NCI-H146 treated with DMSO at 0.1 percent for 48 hours (cell line): ENCODE measurements at regions not wholly inside any gene's neighbourhood (a gene's known extent, or its start where the extent isn't known, plus 50 kb on each side); places are given as distances from the start of the nearest gene placed in this dataset.

Experiments used
- DNase-seq: peaks from one replicate; lab custom pipeline; 2025; ENCODE audit not compliant: unreplicated experiment; lab: John Stamatoyannopoulos, UW

- no peak for DNase-seq
Measured at GRCh38 chr4:43343298-43343697, 450.8 kb downstream of the GRXCR1 start.

- DNase-seq = no peak
Measured at GRCh38 chr4:43345323-43345925, 452.9 kb downstream of the GRXCR1 start.

DNA sequence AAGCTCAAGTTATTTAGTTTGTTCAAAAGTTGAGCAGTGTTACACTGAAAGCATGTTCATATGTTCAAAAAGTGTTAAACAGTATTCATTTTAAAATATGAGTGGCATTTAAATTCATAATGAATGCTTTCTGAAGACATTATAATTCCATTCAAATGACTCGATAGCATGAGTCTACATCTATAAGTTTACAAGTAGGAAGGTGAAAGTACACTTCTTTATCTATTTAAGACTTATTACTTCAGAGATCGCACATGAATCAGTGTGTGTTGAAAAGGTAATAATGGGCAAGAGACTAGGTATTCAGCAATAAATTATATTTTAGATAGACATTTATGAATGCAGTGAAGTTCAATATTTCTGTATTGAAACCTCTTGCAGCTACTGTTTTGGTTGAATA, 456.1 kb downstream of the GRXCR1 start:
- no peak for DNase-seq

DNA sequence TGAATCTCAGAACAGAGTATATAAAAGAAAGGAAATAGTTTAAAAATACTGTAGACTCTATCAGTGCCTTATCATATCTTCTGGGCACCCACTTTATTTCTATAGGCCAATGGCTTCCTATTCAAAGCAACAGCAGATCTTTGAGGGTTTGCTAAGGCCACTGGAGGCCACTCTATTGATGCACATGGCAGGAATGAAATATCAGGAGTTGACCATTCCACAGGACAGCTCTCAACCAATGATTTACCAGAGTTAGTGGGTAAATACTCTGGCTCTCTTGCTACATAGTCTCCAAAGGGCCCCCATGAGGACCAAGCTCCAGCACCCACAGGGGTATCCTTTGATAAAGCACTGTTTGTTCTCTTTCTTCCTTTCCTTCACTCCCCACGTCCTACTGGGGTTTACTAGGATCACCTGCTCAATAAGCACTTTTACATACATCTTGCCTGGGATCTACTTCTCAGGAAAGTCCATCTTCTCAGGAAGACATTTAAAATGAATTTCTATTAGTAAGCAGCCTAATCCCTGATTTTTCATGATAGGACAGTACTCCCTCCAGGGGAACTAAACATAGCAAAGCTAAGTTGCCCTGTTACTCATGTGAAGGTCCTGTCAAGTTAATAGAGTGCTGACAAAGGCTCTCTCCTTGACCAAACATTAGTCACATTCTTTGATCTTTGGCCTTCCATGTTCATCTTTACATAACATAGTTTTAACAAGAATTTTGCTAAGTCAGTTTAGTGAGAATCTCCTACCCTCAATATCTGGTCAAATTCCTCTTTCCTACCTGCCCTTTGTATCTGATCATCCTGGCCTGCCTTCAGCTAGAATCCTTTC, 459.7 kb downstream of the GRXCR1 start:
- DNase-seq = no peak

DNA sequence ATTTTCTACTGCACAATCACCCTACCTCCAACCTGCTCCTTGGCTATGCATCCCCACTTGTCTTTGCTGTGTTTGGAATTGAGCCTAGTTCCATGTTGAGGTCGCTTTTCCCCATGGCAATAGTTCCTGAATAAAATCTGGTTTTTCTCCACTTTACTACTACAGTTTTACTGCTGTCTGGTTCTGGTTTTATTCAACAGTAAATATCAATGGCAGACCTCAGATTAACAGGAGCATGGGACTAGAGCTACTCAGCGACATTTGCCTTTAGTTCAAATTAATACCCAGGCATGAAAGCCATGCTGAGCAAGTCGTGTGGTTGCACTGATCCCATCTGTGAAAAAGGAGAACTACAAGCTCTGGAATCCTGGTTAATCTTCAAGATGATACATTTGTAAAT, 460.3 kb downstream of the GRXCR1 start:
- no peak for DNase-seq

DNA sequence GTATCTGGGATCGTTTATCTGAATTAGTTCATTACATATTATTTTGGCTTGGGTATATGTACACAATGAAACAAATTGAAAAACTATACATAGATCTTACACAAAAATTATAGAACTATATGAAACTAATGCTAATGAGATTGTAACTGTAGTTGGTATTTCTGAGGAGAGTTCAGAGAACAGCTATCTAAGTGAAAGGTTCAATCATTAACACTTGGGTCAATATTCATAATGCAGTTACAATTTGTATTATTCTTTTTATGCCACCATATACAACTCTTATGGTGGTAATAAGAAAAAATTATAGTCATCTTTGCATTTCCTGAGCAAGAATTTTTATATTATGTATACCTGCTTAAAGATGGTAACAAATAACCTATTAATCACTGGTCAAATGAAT, 461.0 kb downstream of the GRXCR1 start:
- DNase-seq = no peak

GRCh38 chr4:43356786-43357185, 464.3 kb downstream of the GRXCR1 start:
- no peak for DNase-seq

DNA sequence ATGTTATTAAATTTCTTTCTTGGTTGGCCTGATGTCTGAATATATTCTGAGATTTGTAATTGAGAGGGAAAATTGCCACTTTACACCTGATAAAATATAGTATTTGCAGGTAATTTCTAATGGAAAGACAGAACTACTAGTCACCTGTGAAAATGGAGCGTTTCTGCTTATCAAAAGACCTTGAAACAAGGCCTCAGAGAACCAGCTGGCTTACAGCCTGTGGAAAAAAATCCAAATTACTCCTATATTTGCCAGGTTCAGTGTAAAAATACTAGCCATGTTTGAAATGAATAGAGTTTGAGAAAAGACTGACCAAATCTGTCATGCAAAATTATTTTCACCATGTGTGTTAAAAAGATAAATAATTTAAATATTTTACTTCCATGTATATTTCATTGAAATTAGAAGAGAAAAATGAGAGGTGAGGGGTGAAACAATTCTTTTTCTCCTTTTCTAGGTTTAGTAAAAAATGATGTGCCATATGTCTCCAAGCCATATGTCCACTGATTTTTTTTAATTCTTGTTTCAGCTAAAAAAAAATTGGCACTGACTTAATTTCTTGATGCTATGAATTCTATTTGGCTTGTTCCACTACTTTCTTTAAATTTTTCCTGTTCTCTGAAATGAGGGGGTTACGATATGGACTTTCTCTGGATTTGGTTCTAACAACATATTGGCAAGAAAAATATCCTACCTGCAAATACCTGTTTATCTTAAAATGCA, 464.9 kb downstream of the GRXCR1 start:
- DNase-seq = no peak

GRCh38 chr4:43360296-43360695, 467.8 kb downstream of the GRXCR1 start:
- DNase-seq = no peak

GRCh38 chr4:43362875-43363636, 470.5 kb downstream of the GRXCR1 start:
- no peak for DNase-seq

GRCh38 chr4:43369036-43369594, 476.6 kb downstream of the GRXCR1 start:
- no peak for DNase-seq

DNA sequence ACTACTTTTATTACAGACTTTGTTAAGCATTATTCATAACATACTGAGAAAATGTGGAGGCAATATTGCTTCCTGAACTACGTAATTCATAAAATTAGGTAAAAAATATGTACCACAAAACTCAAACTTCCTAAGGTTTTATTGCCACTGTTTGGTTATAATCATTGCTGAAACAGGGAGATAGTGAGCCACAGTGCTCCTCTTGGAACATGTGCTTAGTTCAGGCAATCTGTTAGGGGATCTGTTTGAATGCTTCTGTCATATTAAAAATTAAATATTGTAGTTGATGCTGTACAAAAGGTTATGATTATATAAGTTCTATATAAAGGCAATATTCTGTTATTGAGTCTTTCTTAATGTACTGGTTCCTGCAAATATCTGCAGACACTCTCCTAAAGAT, 480.7 kb downstream of the GRXCR1 start:
- no peak for DNase-seq

DNA sequence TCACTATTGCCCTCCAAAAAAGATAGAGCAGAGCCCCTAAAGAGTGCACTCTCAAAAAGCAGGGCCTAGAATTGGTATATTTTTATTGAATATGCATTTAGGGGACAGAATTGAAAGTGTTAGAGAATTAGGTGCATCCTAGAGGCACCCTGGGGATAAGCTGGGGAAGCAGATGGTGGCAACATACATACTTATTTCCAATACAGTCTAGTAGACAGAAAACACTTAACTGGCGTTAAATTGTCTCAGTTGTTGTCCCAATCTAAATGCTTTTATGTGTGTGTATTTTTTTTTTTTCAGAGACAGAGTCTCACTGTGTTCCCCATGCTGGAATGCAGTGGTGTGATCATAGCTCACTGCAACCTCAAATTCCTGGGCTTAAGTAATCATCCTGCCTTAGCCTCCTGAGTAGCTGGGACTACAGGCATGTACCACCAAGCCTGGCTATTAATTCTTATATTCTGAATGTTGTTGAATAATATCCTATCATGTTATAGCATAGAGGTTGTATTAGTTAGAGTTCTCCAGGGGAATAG, 481.8 kb downstream of the GRXCR1 start:
- no peak for DNase-seq

DNA sequence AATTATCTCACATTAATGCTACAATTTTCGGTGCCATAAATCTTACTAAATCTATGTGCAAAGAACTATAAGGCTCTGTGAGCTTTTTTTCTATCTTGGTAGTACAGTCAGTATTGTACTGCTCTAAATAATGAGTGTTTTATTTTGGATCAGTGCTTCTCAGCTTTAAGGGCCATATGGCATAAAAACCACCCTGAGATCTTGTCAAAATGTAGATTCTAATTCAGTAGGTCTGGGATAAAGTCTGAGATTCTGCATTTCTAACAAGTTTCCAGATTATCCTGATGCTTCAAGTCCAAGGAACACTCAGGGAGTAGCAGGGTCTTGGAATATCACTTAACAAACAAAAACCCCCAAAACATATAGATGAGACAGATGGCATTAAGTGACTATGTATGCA, 486.5 kb downstream of the GRXCR1 start:
- no peak for DNase-seq

- DNase-seq = no peak
Measured at GRCh38 chr4:43380093-43380492, 487.6 kb downstream of the GRXCR1 start.

GRCh38 chr4:43391069-43391468, 498.6 kb downstream of the GRXCR1 start:
- DNase-seq = no peak

GRCh38 chr4:43394976-43395375, 502.5 kb downstream of the GRXCR1 start:
- no peak for DNase-seq

DNA sequence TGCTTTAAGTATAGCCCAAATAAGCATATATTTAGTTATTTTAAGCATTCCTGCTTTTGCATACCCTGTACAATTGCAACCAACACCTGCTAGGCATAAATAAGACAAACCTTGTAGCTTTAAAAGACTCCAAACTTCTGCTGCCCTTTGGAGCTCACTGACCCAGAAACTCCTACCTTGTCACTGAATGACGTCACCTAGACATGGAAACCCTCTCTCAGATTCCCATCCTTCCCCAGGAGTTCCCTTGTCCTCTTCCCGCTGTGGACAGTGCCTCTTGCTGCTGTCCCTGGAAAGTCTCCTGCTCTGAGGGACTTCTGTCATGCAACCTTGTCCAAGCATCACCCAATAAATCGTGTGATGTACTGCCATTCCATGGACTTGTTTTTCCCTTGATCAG, 507.2 kb downstream of the GRXCR1 start:
- no peak for DNase-seq

DNA sequence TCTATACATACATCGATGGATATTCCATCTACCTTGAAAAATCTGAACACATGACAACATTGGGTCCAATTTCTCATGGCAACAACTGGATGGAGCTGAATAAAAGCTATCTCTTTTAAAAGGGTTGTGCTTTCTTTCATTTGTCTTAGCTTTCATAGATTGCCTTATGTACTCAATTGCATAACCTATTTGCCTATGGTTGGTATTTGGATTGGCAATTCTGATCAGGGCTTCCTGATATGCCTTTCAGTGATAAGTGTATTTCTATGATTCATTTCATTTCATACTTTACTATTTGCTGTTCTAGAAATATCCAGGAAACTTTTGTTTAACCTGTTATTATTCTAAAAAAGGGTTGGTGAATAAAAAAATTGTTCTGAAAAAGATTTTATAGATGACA, 509.9 kb downstream of the GRXCR1 start:
- no peak for DNase-seq

- no peak for DNase-seq
Measured at GRCh38 chr4:43410636-43411035, 518.1 kb downstream of the GRXCR1 start.

- DNase-seq = no peak
Measured at GRCh38 chr4:43411226-43411625, 518.7 kb downstream of the GRXCR1 start.
